ENCODE measurements at regions not wholly inside any gene's neighbourhood (a gene's known extent, or its start where the extent isn't known, plus 50 kb on each side); places are given as distances from the start of the nearest gene placed in this dataset.

GRCh38 chr6:85143676-85144075, 306.2 kb upstream of the NT5E start:
- no peak overlapping the region for H2BK5ac ChIP-seq (ENCODE audit: low read depth, low read length, poor library complexity, severe bottlenecking)
- H3K56ac ChIP-seq (ENCODE audit: extremely low read depth, insufficient read depth, low read length) = no peak overlapping the region
- no peak overlapping the region for H2BK120ac ChIP-seq (ENCODE audit: low read depth, low read length)
- no peak overlapping the region for H2BK15ac ChIP-seq (ENCODE audit: low read depth, low read length)
- BruUV-seq (replicated peaks) = no TSS peak
- H2BK20ac ChIP-seq (ENCODE audit: low read depth, low read length) = no peak overlapping the region
- H3K36me3 ChIP-seq (ENCODE audit: control insufficient read depth, insufficient read depth, low read length) = no peaks in the 10 kb centered on the region
- no peak overlapping the region for H3K9ac ChIP-seq (ENCODE audit: low read depth, low read length)
- H3K9me3 ChIP-seq (ENCODE audit: control insufficient read depth, insufficient read depth, low read length) = no peaks in the 10 kb centered on the region
- DNase-seq = no peak
- H3K79me1 ChIP-seq (ENCODE audit: low read depth in 1 of 2, low read length in 2 of 2) = no peaks in the 10 kb centered on the region
- ChIA-PET POLR2A (ENCODE audit: unreplicated experiment) (no interaction called here), CTCF (interaction anchor here (0.6 kb wide), 1 partner anchor 99 kb away, joined by 3 read pairs; no protein-coding TSS in a partner anchor)
- H3K14ac ChIP-seq (replicated peaks; ENCODE audit: low read depth, low read length) = no peak overlapping the region
- no peak overlapping the region for H3K4me2 ChIP-seq (ENCODE audit: low read depth, low read length)
- H3K27ac ChIP-seq (ENCODE audit: insufficient read depth, low read length) = no peak overlapping the region
- H3K4ac ChIP-seq (ENCODE audit: low read depth, low read length) = no peak overlapping the region
- dilution Hi-C loops (cut with HindIII; ENCODE audit: low sequenced_read_pairs, unreplicated experiment) (no loop called here), intact Hi-C loops (cut with micrococcal nuclease) (no loop called here), in situ Hi-C loops (cut with MboI; ENCODE audit: low sequenced_read_pairs) (no loop called here)
- no peak overlapping the region for H2AK9ac ChIP-seq (replicated peaks; ENCODE audit: low read depth, low read length, poor library complexity)
- no peak for ATAC-seq (ENCODE audit: low read depth)
- no CpG with 5 or more reads among the region's 2 CpGs for WGBS, 2 experiments (ENCODE audit: extremely low coverage in 2 of 2, insufficient read length in 1 of 2)
- H4K8ac ChIP-seq (ENCODE audit: low read depth in 2 of 2, low read length in 2 of 2) = no peak overlapping the region
- no peaks in the 10 kb centered on the region for H3K27me3 ChIP-seq (ENCODE audit: control insufficient read depth, insufficient read depth, low read length)
- no peak overlapping the region for H2AK5ac ChIP-seq (ENCODE audit: low read depth, low read length)
- no peak overlapping the region for H4K5ac ChIP-seq (ENCODE audit: low read depth, low read length)
- H3K18ac ChIP-seq (ENCODE audit: low read depth, low read length) = no peak overlapping the region
- no peaks in the 10 kb centered on the region for H3K4me1 ChIP-seq (ENCODE audit: control insufficient read depth, insufficient read depth, low read length)
- H3K9me1 ChIP-seq (ENCODE audit: insufficient read depth, low read length) = no peaks in the 10 kb centered on the region
- H3K23ac ChIP-seq (ENCODE audit: low read depth, low read length) = no peak overlapping the region
- H3K4me3 ChIP-seq (ENCODE audit: insufficient read depth, low read depth, low read length) = no peak overlapping the region
- no peak overlapping the region for H4K91ac ChIP-seq (ENCODE audit: insufficient read depth, low read depth, low read length)
- H2AFZ ChIP-seq (replicated peaks; ENCODE audit: low read length, poor library complexity) = no peak overlapping the region
- H4K20me1 ChIP-seq (ENCODE audit: insufficient read depth, low read length) = no peaks in the 10 kb centered on the region
- no peak for TF ChIP-seq USF2 (IDR thresholded peaks at IDR 0.05; ENCODE audit: low read depth, low read length)
- no peak for TF ChIP-seq CTCF (conservative IDR thresholded peaks at IDR 0.05; ENCODE audit: low read depth, low read length)
- no peak for TF ChIP-seq RAD21 (IDR thresholded peaks at IDR 0.05; ENCODE audit: low read length)
- TF ChIP-seq FOS (IDR thresholded peaks at IDR 0.05; ENCODE audit: low read depth, low read length) = no peak

All from IMR-90 (cell line).